ENCODE measurements at regions not wholly inside any gene's neighbourhood (a gene's known extent, or its start where the extent isn't known, plus 50 kb on each side); places are given as distances from the start of the nearest gene placed in this dataset.

- TF ChIP-seq PRDM6 (tag by site-specific recombination; IDR thresholded peaks at IDR 0.05) (no peak), ZNF449 (tag by site-specific recombination; IDR thresholded peaks at IDR 0.05) (no peak), ZNF645 (tag by site-specific recombination; IDR thresholded peaks at IDR 0.05) (no peak), ZNF121 (tag by site-specific recombination; IDR thresholded peaks at IDR 0.05) (no peak)
These were observed 271.8 kb upstream of the AMIGO2 start (continued) for GRCh38 chr12:47351526-47351925.

GRCh38 chr12:47350062-47350408 lies 270.3 kb upstream of the AMIGO2 start:
- ChIA-PET CTCF (no interaction called here), POLR2A (no interaction called here)
- no peak overlapping the region for H3K27ac ChIP-seq (ENCODE audit: extremely low read depth, low read depth, low read length)

More at GRCh38 chr12:47350062-47350408, 270.3 kb upstream of the AMIGO2 start:
- no peak for TF ChIP-seq SP7 (tag by site-specific recombination; IDR thresholded peaks at IDR 0.05)
- TF ChIP-seq ZNF558 (tag by site-specific recombination; IDR thresholded peaks at IDR 0.05), result no peak
- TF ChIP-seq ZNF148 (tag by site-specific recombination; IDR thresholded peaks at IDR 0.05; ENCODE audit: borderline replicate concordance), result no peak
- no peak for TF ChIP-seq ZNF266 (tag by site-specific recombination; IDR thresholded peaks at IDR 0.05; ENCODE audit: low read depth)
- TF ChIP-seq ZBTB48 (tag by site-specific recombination; IDR thresholded peaks at IDR 0.05), result no peak
- no peak for TF ChIP-seq ZSCAN16 (tag by site-specific recombination; IDR thresholded peaks at IDR 0.05)
- TF ChIP-seq ZNF394 (tag by site-specific recombination; IDR thresholded peaks at IDR 0.05; ENCODE audit: borderline replicate concordance), result no peak
- TF ChIP-seq ZNF692 (tag by site-specific recombination; IDR thresholded peaks at IDR 0.05), result no peak
- no peak for TF ChIP-seq ZNF366 (tag by site-specific recombination; conservative IDR thresholded peaks at IDR 0.05)
- TF ChIP-seq ZNF555 (tag by site-specific recombination; conservative IDR thresholded peaks at IDR 0.05), result no peak
- no peak for TF ChIP-seq SP2 (tag by site-specific recombination; IDR thresholded peaks at IDR 0.05)
- TF ChIP-seq ZSCAN18 (tag by site-specific recombination; IDR thresholded peaks at IDR 0.05), result no peak
- TF ChIP-seq ZNF580 (tag by site-specific recombination; IDR thresholded peaks at IDR 0.05), result no peak
- TF ChIP-seq KLF16 (tag by site-specific recombination; IDR thresholded peaks at IDR 0.05), result no peak
- TF ChIP-seq ZBTB21 (tag by site-specific recombination; IDR thresholded peaks at IDR 0.05), result no peak
- no peak for TF ChIP-seq ZNF658 (tag by site-specific recombination; IDR thresholded peaks at IDR 0.05)
- Histone ChIP-seq H3K36me3 (ENCODE audit: control insufficient read depth in 2 of 2, insufficient read depth in 1 of 2, low read length in 2 of 2) (no peaks in the 10 kb centered on the region), H3K4me3 (ENCODE audit: low read depth, low read length) (no peak overlapping the region), H3K9me3 (ENCODE audit: control insufficient read depth, insufficient read depth, low read depth, low read length) (no peaks in the 10 kb centered on the region), H3K4me1 (ENCODE audit: control insufficient read depth, insufficient read depth, low read length) (no peaks in the 10 kb centered on the region)
